Kidney (tissue), 13 donors: ENCODE measurements at regions not wholly inside any gene's neighbourhood (a gene's known extent, or its start where the extent isn't known, plus 50 kb on each side); places are given as distances from the start of the nearest gene placed in this dataset.

Source experiments
- DNase-seq, 5 donors: peaks; one replicate each; pipeline ENCODE4 v3.0.0-alpha.2; 2013 to 2020
- FAIRE-seq: peaks from 2 replicates; lab custom pipeline; 2012; peaks lifted over from hg19 to GRCh38; lab: Jason Lieb, UNC
- H3K27ac ChIP-seq, 2 donors: one replicate each; pipeline ENCODE4 v1.7.0; 2013; ENCODE audit warnings: low read depth in 2 of 2, low read length in 2 of 2, inconsistent platforms in 1 of 2
- H3K27me3 ChIP-seq: one replicate; pipeline ENCODE4 v1.7.1; 2013; ENCODE audit warnings: low read length, inconsistent platforms; ENCODE audit not compliant: control insufficient read depth, insufficient read depth
- H3K36me3 ChIP-seq, 3 donors: one replicate each; pipeline versions ENCODE4 v1.7.0 to v1.7.1; 2013; ENCODE audit warnings: low read length in 3 of 3, control low read depth in 1 of 3, inconsistent platforms in 1 of 3; ENCODE audit not compliant: insufficient read depth in 3 of 3, control insufficient read depth in 2 of 3
- H3K4me1 ChIP-seq, 3 donors: one replicate each; pipeline versions ENCODE4 v1.7.0 to v1.7.1; 2013; ENCODE audit warnings: low read length in 3 of 3, inconsistent platforms in 1 of 3, low read depth in 1 of 3; ENCODE audit not compliant: control insufficient read depth in 2 of 3, insufficient read depth in 2 of 3
- H3K4me3 ChIP-seq, 3 donors: one replicate each; pipeline versions ENCODE4 v1.7.0 to v1.8.1; 2013; ENCODE audit warnings: low read length in 3 of 3, control low read depth in 1 of 3, inconsistent platforms in 1 of 3
- H3K9ac ChIP-seq, 3 donors: one replicate each; pipeline versions ENCODE4 v1.7.0 to v1.7.1; 2013; ENCODE audit warnings: low read length in 3 of 3, control low read depth in 1 of 3, inconsistent platforms in 1 of 3
- H3K9me3 ChIP-seq, 3 donors: one replicate each; pipeline versions ENCODE4 v1.7.0 to v1.7.1; 2013; ENCODE audit warnings: low read length in 3 of 3, control low read depth in 1 of 3, inconsistent platforms in 1 of 3; ENCODE audit not compliant: control insufficient read depth in 2 of 3, insufficient read depth in 1 of 3
- CTCF ChIP-seq: IDR thresholded peaks from 3 replicates; pipeline ENCODE4 v1.5.1; 2012; ENCODE audit warnings: mild to moderate bottlenecking, moderate library complexity, borderline replicate concordance; ENCODE audit not compliant: insufficient read depth; ENCODE audit errors: extremely low read depth
- intact Hi-C: fragments of 100-400 bp; cut with DNase I; formaldehyde crosslinking; loops from one replicate; pipeline ENCODE4 v1.11.1; 2022
- donor health status: control.
- donor health status: control.
- donor health status: control.
- donor health status: control.
- donor health status: control.
- donor health status: DM: yes; HTN: yes; CAD: no.
- donor health status: Normal renal cell carcinoma (clear cell type).

DNA sequence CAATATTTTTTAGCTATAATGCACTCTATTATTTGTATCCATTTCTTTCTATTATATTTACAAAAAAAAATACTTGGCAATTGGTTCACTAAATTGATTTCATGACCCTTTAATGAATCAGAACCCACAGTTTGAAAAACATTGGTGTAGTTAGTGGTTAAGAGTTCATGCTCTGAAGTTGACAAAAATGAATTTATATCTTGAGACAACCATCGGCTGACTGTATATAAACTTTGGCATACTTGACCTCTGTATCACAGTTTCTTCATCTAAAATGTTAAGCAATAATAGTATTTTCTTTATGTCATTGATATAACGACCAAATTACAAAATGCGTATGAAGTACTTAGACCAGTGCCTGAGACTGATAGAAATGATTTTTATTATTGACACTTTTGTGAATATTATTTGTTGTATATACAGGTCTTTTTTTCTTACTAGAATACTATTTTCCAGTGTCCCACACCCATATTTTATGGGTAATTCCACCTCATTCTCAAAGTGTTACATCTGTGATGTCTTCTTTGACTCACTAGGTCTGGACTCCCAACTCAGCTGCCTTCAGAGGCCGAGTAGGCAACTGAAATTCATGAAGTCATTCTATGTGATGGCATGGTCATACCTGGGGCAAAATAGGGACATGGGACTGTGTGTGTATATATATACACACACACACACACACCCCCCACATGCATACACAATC lies 459.2 kb downstream of the RFPL4B start:
- Histone ChIP-seq H3K27ac (no peak overlapping the region), H3K9ac (no peak overlapping the region), H3K36me3 (no peaks in the 10 kb centered on the region), H3K27me3 (no peaks in the 10 kb centered on the region), H3K9me3 (no peaks in the 10 kb centered on the region), H3K4me1 (no peaks in the 10 kb centered on the region), H3K4me3 (no peak overlapping the region)
- DNase-seq (no peak), FAIRE-seq (no peak)
- intact Hi-C loops: no loop called here
- TF ChIP-seq CTCF: no peak

DNA sequence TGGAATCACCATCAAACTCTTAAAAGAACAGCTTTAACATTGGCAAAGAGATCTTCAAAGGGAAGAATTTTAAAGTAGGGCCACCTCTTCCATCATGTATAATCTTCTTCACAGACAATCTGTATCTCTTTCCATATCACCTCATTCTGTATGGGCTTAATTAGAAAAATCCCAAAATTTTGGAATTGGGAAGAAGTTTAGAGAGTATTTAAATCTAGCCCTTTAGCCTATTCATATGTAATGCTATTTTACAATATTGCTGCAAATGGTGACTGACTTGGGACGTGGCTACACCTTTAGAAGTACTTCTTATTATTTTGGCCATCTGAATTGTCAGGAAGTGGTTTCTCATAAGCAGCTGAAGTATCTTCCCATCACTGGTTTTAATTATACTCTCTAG lies 474.3 kb downstream of the RFPL4B start:
- no peak overlapping the region for H3K27ac ChIP-seq
- H3K9ac ChIP-seq: no peak overlapping the region
- H3K27me3 ChIP-seq: no peaks in the 10 kb centered on the region
- intact Hi-C loops: no loop called here
- FAIRE-seq (no peak), DNase-seq (no peak)
- TF ChIP-seq CTCF: no peak
- H3K4me3 ChIP-seq: no peak overlapping the region
- H3K9me3 ChIP-seq: no peaks in the 10 kb centered on the region
- no peaks in the 10 kb centered on the region for H3K36me3 ChIP-seq
- no peaks in the 10 kb centered on the region for H3K4me1 ChIP-seq

DNA sequence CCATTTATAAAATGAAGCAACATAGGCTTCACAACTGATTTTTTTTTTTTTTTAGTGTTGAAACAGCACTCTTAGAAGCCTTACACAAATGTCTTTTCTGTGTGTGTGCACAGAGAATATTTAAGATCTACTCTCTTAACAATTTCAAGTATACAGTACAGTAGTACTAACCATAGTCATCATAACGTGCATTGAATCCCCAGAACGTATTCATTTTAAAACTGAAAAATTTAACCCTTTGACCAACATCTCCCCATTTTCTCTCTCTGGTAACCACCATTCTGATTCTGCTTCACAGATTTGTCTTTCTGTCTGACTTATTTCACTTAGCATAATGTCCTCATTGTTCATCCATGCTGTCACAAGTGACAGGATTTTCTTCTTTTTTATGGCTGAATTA lies 475.6 kb downstream of the RFPL4B start:
- H3K9me3 ChIP-seq: no peaks in the 10 kb centered on the region
- H3K27ac ChIP-seq: no peak overlapping the region
- H3K4me1 ChIP-seq: no peaks in the 10 kb centered on the region
- FAIRE-seq (no peak), DNase-seq (no peak)
- H3K27me3 ChIP-seq: no peaks in the 10 kb centered on the region
- H3K36me3 ChIP-seq: no peaks in the 10 kb centered on the region
- H3K4me3 ChIP-seq: no peak overlapping the region
- no peak overlapping the region for H3K9ac ChIP-seq
- TF ChIP-seq CTCF: no peak
- intact Hi-C loops: no loop called here

DNA sequence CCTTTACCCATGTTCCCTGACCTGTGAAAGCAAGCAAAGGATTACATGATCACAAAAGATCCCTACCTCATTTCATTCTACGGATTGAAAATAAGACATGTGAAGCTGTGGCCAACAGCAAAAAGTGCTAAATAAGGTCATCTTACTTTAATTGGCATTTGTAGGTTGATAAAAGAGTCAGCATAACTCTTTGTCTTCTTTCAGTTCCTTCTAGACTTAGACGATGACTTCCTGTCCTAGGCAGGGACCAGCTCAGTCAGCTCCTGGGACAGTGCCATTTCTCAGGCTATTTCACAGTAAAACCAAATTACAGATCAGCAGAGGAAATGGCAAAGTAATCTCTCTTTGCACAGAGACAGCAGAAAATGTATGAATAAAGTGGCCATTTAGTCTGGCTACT lies 480.7 kb downstream of the RFPL4B start:
- no peak overlapping the region for H3K9ac ChIP-seq
- H3K4me3 ChIP-seq: no peak overlapping the region
- H3K27me3 ChIP-seq: no peaks in the 10 kb centered on the region
- no peaks in the 10 kb centered on the region for H3K9me3 ChIP-seq
- intact Hi-C loops: no loop called here
- H3K27ac ChIP-seq: no peak overlapping the region
- no peak for TF ChIP-seq CTCF
- DNase-seq (peak in 1 of 5 donors; percentile 47), FAIRE-seq (no peak)
- H3K4me1 ChIP-seq: no peaks in the 10 kb centered on the region
- no peaks in the 10 kb centered on the region for H3K36me3 ChIP-seq
